HG02870 (cell line): ENCODE measurements at regions not wholly inside any gene's neighbourhood (a gene's known extent, or its start where the extent isn't known, plus 50 kb on each side); places are given as distances from the start of the nearest gene placed in this dataset.
"Not testable (repeated sequence)": the region's sequence is repeated elsewhere in the genome, so short reads cannot be mapped to it uniquely, and the experiment has no call there.

Experiments
- ATAC-seq: cut with Tn5 transposase; IDR thresholded peaks from one replicate; pipeline ENCODE4 v1.9.1; 2021; ENCODE audit warnings: mild to moderate bottlenecking, moderate library complexity; ENCODE audit not compliant: unreplicated experiment

- no peak for ATAC-seq
Observed at GRCh38 chr16:8458481-8459046, 131.7 kb downstream of the TMEM114 start.

- no peak for ATAC-seq
Observed at GRCh38 chr16:8453359-8453758, 137.0 kb downstream of the TMEM114 start.

- no peak for ATAC-seq
Observed at GRCh38 chr16:8452941-8453340, 137.4 kb downstream of the TMEM114 start.

- no peak for ATAC-seq
Observed at GRCh38 chr16:8436931-8437330, 153.4 kb downstream of the TMEM114 start.

GRCh38 chr16:8431783-8432182 is 158.5 kb downstream of the TMEM114 start:
- ATAC-seq: no peak

GRCh38 chr16:8430401-8430800 is 159.9 kb downstream of the TMEM114 start:
- no peak for ATAC-seq

- no peak for ATAC-seq
Observed at GRCh38 chr16:8426569-8426968, 163.7 kb downstream of the TMEM114 start.

GRCh38 chr16:8417145-8417544 is 173.2 kb downstream of the TMEM114 start:
- no peak for ATAC-seq

- ATAC-seq: no peak
Observed at GRCh38 chr16:8408855-8409567, 181.3 kb downstream of the TMEM114 start.

GRCh38 chr16:8407351-8407750 is 183.0 kb downstream of the TMEM114 start:
- no peak for ATAC-seq

- ATAC-seq: no peak
Observed at GRCh38 chr16:8403978-8404749, 186.1 kb downstream of the TMEM114 start.

GRCh38 chr16:8402981-8403843 is 187.1 kb downstream of the TMEM114 start:
- ATAC-seq: no peak

GRCh38 chr16:8400683-8401082 is 189.6 kb downstream of the TMEM114 start:
- ATAC-seq: not testable (repeated sequence)

- no peak for ATAC-seq
Observed at GRCh38 chr16:8398548-8398947, 191.8 kb downstream of the TMEM114 start.

- no peak for ATAC-seq
Observed at GRCh38 chr16:8397223-8397622, 193.1 kb downstream of the TMEM114 start.

- no peak for ATAC-seq
Observed at GRCh38 chr16:8396463-8396862, 193.8 kb downstream of the TMEM114 start.

GRCh38 chr16:8391257-8391656 is 199.1 kb downstream of the TMEM114 start:
- ATAC-seq: no peak

- ATAC-seq: no peak
Observed at GRCh38 chr16:8388684-8389083, 201.6 kb downstream of the TMEM114 start.

GRCh38 chr16:8381814-8382213 is 208.5 kb downstream of the TMEM114 start:
- ATAC-seq: no peak

GRCh38 chr16:8380311-8380710 is 210.0 kb downstream of the TMEM114 start:
- ATAC-seq: no peak

GRCh38 chr16:8377864-8378263 is 212.4 kb downstream of the TMEM114 start:
- no peak for ATAC-seq
